PFSK-1 (cell line): ENCODE measurements at regions not wholly inside any gene's neighbourhood (a gene's known extent, or its start where the extent isn't known, plus 50 kb on each side); places are given as distances from the start of the nearest gene placed in this dataset.

Source experiments
- FOXP2 ChIP-seq: optimal IDR thresholded peaks from 2 replicates; pipeline ENCODE3; 2011; ENCODE audit warnings: borderline replicate concordance, control low read depth, inconsistent platforms; ENCODE audit not compliant: insufficient read depth; ENCODE audit errors: extremely low read length, extremely low read depth
- POLR2AphosphoS5 ChIP-seq: IDR thresholded peaks from 2 replicates; pipeline ENCODE4 v1.6.1; 2012; ENCODE audit warnings: low read depth, mild to moderate bottlenecking, control low read depth, low read length, moderate library complexity
- REST ChIP-seq, 2 experiments: IDR thresholded peaks; 2 replicates each; pipeline versions ENCODE4 v1.6.1 to v1.8.0; 2011 to 2012; ENCODE audit warnings: low read depth in 2 of 2, low read length in 2 of 2, control low read depth in 1 of 2, inconsistent platforms in 1 of 2, mild to moderate bottlenecking in 1 of 2, moderate library complexity in 1 of 2; ENCODE audit not compliant: insufficient read depth in 1 of 2
- SIN3A ChIP-seq: IDR thresholded peaks from 2 replicates; pipeline ENCODE4 v1.6.1; 2012; ENCODE audit warnings: mild to moderate bottlenecking, low read length, moderate library complexity, borderline replicate concordance; ENCODE audit not compliant: insufficient read depth
- TAF1 ChIP-seq: IDR thresholded peaks from 2 replicates; pipeline ENCODE4 v1.6.1; 2012; ENCODE audit warnings: low read length, control low read depth, borderline replicate concordance; ENCODE audit not compliant: insufficient read depth

- TF ChIP-seq FOXP2, result no peak
These were observed 951.4 kb downstream of the PLOD2 start for GRCh38 chr3:145209561-145209960.

GRCh38 chr3:145219355-145220235 lies 941.4 kb downstream of the PLOD2 start:
- TF ChIP-seq TAF1 (no peak), REST (IDR thresholded peaks at IDR 0.05; ENCODE audit: insufficient read depth in 1 of 2, low read depth in 2 of 2, low read length in 2 of 2) (no peak), FOXP2 (no peak), POLR2AphosphoS5 (no peak), SIN3A (no peak)

- TF ChIP-seq REST (IDR thresholded peaks at IDR 0.05; ENCODE audit: insufficient read depth in 1 of 2, low read depth in 2 of 2, low read length in 2 of 2) (no peak), POLR2AphosphoS5 (no peak), SIN3A (no peak), FOXP2 (no peak), TAF1 (no peak)
These were observed 936.1 kb downstream of the PLOD2 start for GRCh38 chr3:145224886-145225285.

- TF ChIP-seq TAF1, result no peak
- no peak for TF ChIP-seq POLR2AphosphoS5
- no peak for TF ChIP-seq REST (IDR thresholded peaks at IDR 0.05; ENCODE audit: insufficient read depth in 1 of 2, low read depth in 2 of 2, low read length in 2 of 2)
- no peak for TF ChIP-seq SIN3A
- TF ChIP-seq FOXP2, result no peak
These were observed 917.1 kb downstream of the PLOD2 start for GRCh38 chr3:145243875-145244274.

GRCh38 chr3:145244327-145244726 lies 916.7 kb downstream of the PLOD2 start:
- TF ChIP-seq SIN3A, result no peak
- no peak for TF ChIP-seq FOXP2
- no peak for TF ChIP-seq TAF1
- no peak for TF ChIP-seq REST (IDR thresholded peaks at IDR 0.05; ENCODE audit: insufficient read depth in 1 of 2, low read depth in 2 of 2, low read length in 2 of 2)
- no peak for TF ChIP-seq POLR2AphosphoS5
